Neural cell (in vitro differentiated cells): ENCODE measurements at regions not wholly inside any gene's neighbourhood (a gene's known extent, or its start where the extent isn't known, plus 50 kb on each side); places are given as distances from the start of the nearest gene placed in this dataset.

ENCODE experiments used
- EP300 ChIP-seq: fragments of 450-650 bp; conservative IDR thresholded peaks from 2 replicates; pipeline ENCODE4 v1.6.1; 2014; ENCODE audit warnings: antibody characterized with exemption, mild to moderate bottlenecking, moderate library complexity; ENCODE audit not compliant: poor library complexity, severe bottlenecking
- RAD21 ChIP-seq: fragments of 450-650 bp; conservative IDR thresholded peaks from 2 replicates; pipeline ENCODE4 v1.6.1; 2014; ENCODE audit warnings: antibody characterized with exemption, mild to moderate bottlenecking, moderate library complexity
- TAF1 ChIP-seq: IDR thresholded peaks from 2 replicates; pipeline ENCODE4 v1.6.1; 2012; ENCODE audit warnings: low read depth
- TF ChIP-seq, protein P1 (sequence below): fragments of 450-650 bp; IDR thresholded peaks from 2 replicates; pipeline ENCODE4 v1.5.1; 2014; ENCODE audit warnings: antibody characterized with exemption, mild to moderate bottlenecking, moderate library complexity; ENCODE audit not compliant: poor library complexity, severe bottlenecking
- TF ChIP-seq, protein P2 (sequence below): IDR thresholded peaks from 2 replicates; pipeline ENCODE4 v1.6.1; 2012; ENCODE audit warnings: borderline replicate concordance

DNA sequence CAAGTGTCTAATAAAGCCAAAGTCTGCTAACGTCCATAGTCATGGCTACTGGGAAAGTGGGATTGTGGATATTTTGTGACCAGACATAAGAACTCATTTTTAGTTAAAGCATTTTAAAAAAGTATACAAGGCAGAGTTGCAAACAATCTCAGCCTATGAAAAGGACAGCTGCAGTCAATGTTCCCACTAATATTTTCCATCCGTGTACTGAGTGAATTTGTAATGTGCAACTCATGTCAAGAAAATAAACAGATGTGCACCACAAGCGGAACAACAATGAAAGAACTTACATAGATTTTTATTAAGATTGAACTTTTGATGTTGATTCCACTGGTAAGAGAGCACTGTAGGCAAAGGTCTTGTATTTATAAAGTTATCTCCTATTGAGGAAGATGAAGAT is 231.3 kb upstream of the SEMA6D start:
- TF ChIP-seq, protein P1, sequence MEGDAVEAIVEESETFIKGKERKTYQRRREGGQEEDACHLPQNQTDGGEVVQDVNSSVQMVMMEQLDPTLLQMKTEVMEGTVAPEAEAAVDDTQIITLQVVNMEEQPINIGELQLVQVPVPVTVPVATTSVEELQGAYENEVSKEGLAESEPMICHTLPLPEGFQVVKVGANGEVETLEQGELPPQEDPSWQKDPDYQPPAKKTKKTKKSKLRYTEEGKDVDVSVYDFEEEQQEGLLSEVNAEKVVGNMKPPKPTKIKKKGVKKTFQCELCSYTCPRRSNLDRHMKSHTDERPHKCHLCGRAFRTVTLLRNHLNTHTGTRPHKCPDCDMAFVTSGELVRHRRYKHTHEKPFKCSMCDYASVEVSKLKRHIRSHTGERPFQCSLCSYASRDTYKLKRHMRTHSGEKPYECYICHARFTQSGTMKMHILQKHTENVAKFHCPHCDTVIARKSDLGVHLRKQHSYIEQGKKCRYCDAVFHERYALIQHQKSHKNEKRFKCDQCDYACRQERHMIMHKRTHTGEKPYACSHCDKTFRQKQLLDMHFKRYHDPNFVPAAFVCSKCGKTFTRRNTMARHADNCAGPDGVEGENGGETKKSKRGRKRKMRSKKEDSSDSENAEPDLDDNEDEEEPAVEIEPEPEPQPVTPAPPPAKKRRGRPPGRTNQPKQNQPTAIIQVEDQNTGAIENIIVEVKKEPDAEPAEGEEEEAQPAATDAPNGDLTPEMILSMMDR: no peak
- TF ChIP-seq, protein P2, sequence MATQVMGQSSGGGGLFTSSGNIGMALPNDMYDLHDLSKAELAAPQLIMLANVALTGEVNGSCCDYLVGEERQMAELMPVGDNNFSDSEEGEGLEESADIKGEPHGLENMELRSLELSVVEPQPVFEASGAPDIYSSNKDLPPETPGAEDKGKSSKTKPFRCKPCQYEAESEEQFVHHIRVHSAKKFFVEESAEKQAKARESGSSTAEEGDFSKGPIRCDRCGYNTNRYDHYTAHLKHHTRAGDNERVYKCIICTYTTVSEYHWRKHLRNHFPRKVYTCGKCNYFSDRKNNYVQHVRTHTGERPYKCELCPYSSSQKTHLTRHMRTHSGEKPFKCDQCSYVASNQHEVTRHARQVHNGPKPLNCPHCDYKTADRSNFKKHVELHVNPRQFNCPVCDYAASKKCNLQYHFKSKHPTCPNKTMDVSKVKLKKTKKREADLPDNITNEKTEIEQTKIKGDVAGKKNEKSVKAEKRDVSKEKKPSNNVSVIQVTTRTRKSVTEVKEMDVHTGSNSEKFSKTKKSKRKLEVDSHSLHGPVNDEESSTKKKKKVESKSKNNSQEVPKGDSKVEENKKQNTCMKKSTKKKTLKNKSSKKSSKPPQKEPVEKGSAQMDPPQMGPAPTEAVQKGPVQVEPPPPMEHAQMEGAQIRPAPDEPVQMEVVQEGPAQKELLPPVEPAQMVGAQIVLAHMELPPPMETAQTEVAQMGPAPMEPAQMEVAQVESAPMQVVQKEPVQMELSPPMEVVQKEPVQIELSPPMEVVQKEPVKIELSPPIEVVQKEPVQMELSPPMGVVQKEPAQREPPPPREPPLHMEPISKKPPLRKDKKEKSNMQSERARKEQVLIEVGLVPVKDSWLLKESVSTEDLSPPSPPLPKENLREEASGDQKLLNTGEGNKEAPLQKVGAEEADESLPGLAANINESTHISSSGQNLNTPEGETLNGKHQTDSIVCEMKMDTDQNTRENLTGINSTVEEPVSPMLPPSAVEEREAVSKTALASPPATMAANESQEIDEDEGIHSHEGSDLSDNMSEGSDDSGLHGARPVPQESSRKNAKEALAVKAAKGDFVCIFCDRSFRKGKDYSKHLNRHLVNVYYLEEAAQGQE: no peak
- no peak for TF ChIP-seq EP300
- no peak for TF ChIP-seq TAF1
- TF ChIP-seq RAD21: no peak
